HG02798 (cell line): ENCODE measurements at regions not wholly inside any gene's neighbourhood (a gene's known extent, or its start where the extent isn't known, plus 50 kb on each side); places are given as distances from the start of the nearest gene placed in this dataset.
"Not testable (repeated sequence)": the region's sequence is repeated elsewhere in the genome, so short reads cannot be mapped to it uniquely, and the experiment has no call there.

Experiments used
- ATAC-seq: cut with Tn5 transposase; IDR thresholded peaks from one replicate; pipeline ENCODE4 v1.9.1; 2021; ENCODE audit warnings: mild to moderate bottlenecking; ENCODE audit not compliant: unreplicated experiment, poor library complexity

- no peak for ATAC-seq
Measured at GRCh38 chr2:183438541-183438940, 314.3 kb downstream of the NUP35 start.

- no peak for ATAC-seq
Measured at GRCh38 chr2:183455056-183455455, 330.8 kb downstream of the NUP35 start.

- ATAC-seq: no peak
Measured at GRCh38 chr2:183456177-183456576, 331.9 kb downstream of the NUP35 start.

GRCh38 chr2:183458460-183458859, 334.2 kb downstream of the NUP35 start:
- ATAC-seq: no peak

GRCh38 chr2:183459466-183459865, 335.2 kb downstream of the NUP35 start:
- ATAC-seq: no peak

GRCh38 chr2:183463821-183464220, 339.6 kb downstream of the NUP35 start:
- ATAC-seq: no peak

GRCh38 chr2:183465048-183465447, 340.8 kb downstream of the NUP35 start:
- no peak for ATAC-seq

- no peak for ATAC-seq
Measured at GRCh38 chr2:183474912-183475695, 350.9 kb downstream of the NUP35 start.

- ATAC-seq: no peak
Measured at GRCh38 chr2:183476490-183476889, 352.2 kb downstream of the NUP35 start.

- no peak for ATAC-seq
Measured at GRCh38 chr2:183477296-183477695, 353.1 kb downstream of the NUP35 start.

GRCh38 chr2:183478941-183479595, 354.8 kb downstream of the NUP35 start:
- not testable (repeated sequence) for ATAC-seq

GRCh38 chr2:183487326-183487725, 363.1 kb downstream of the NUP35 start:
- no peak for ATAC-seq

- no peak for ATAC-seq
Measured at GRCh38 chr2:183488421-183488820, 364.2 kb downstream of the NUP35 start.

- ATAC-seq: no peak
Measured at GRCh38 chr2:183490489-183490888, 366.2 kb downstream of the NUP35 start.

- ATAC-seq: no peak
Measured at GRCh38 chr2:183490914-183491313, 366.7 kb downstream of the NUP35 start.

GRCh38 chr2:183493040-183493439, 368.8 kb downstream of the NUP35 start:
- no peak for ATAC-seq

GRCh38 chr2:183495079-183495478, 370.8 kb downstream of the NUP35 start:
- no peak for ATAC-seq

GRCh38 chr2:183495589-183496267, 371.5 kb downstream of the NUP35 start:
- ATAC-seq: peak; percentile 87

GRCh38 chr2:183497861-183498260, 373.6 kb downstream of the NUP35 start:
- ATAC-seq: no peak

- no peak for ATAC-seq
Measured at GRCh38 chr2:183505911-183506310, 381.7 kb downstream of the NUP35 start.

- ATAC-seq: no peak
Measured at GRCh38 chr2:183511154-183511553, 386.9 kb downstream of the NUP35 start.
